Fibroblast of pulmonary artery (primary cell): ENCODE measurements at regions not wholly inside any gene's neighbourhood (a gene's known extent, or its start where the extent isn't known, plus 50 kb on each side); places are given as distances from the start of the nearest gene placed in this dataset.

Source experiments
- DNase-seq: peaks from one replicate; pipeline ENCODE4 v3.0.0-alpha.2; 2010; ENCODE audit warnings: low read depth
- H3K4me3 ChIP-seq: replicated peaks from 2 replicates; pipeline ENCODE4 v1.5.1; 2011; ENCODE audit warnings: low read depth, mild to moderate bottlenecking, control low read depth, low read length, moderate library complexity
- TF ChIP-seq, protein P1 (sequence below): IDR thresholded peaks from 2 replicates; pipeline ENCODE4 v1.5.1; 2011; ENCODE audit warnings: mild to moderate bottlenecking, control low read depth, low read length, inconsistent platforms; ENCODE audit errors: missing control alignments

DNA sequence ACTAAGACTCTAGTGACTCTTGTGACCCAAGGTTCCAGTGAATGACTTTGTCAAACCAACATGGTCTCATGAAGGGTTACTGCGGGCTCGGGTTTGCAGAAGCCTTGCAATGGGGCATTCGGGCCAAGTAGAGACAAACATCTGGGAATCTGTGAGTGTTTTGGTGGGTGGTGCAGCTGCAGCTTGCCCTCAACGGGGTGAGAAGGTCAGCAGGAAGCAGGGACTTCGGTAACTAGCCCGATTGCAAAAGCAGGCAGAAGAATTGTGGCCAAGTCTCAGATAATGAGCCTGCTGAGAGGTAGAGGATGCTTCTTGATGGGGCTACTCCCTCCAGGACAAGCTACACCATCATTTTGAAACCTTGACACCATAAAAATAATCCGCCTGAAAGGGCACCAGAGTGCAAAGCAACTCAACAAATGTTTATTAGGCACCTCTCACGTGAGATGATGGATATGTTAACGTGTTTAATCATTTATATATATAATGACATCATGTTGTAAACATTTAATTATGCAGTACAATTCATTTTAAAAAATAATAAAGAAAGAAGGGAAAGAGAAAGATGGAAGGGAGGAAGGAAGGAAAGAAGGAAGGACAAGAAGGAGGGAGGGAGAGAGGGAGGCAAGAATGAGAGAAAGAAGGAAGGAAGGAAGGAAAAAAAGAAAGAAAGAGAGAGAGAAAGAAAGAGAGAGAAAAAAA, 263.9 kb upstream of the IGF1R start:
- no peak for DNase-seq
- no peak overlapping the region for H3K4me3 ChIP-seq
- TF ChIP-seq, protein P1, sequence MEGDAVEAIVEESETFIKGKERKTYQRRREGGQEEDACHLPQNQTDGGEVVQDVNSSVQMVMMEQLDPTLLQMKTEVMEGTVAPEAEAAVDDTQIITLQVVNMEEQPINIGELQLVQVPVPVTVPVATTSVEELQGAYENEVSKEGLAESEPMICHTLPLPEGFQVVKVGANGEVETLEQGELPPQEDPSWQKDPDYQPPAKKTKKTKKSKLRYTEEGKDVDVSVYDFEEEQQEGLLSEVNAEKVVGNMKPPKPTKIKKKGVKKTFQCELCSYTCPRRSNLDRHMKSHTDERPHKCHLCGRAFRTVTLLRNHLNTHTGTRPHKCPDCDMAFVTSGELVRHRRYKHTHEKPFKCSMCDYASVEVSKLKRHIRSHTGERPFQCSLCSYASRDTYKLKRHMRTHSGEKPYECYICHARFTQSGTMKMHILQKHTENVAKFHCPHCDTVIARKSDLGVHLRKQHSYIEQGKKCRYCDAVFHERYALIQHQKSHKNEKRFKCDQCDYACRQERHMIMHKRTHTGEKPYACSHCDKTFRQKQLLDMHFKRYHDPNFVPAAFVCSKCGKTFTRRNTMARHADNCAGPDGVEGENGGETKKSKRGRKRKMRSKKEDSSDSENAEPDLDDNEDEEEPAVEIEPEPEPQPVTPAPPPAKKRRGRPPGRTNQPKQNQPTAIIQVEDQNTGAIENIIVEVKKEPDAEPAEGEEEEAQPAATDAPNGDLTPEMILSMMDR, result no peak

GRCh38 chr15:98385752-98386381, 262.5 kb upstream of the IGF1R start:
- TF ChIP-seq, protein P1, result no peak
- DNase-seq, result no peak
- no peak overlapping the region for H3K4me3 ChIP-seq

GRCh38 chr15:98386561-98386960, 261.8 kb upstream of the IGF1R start:
- DNase-seq, result no peak
- TF ChIP-seq, protein P1, result no peak
- no peak overlapping the region for H3K4me3 ChIP-seq

- TF ChIP-seq, protein P1, result no peak
- DNase-seq, result no peak
- no peak overlapping the region for H3K4me3 ChIP-seq
Observed at GRCh38 chr15:98387866-98388265, 260.5 kb upstream of the IGF1R start.

DNA sequence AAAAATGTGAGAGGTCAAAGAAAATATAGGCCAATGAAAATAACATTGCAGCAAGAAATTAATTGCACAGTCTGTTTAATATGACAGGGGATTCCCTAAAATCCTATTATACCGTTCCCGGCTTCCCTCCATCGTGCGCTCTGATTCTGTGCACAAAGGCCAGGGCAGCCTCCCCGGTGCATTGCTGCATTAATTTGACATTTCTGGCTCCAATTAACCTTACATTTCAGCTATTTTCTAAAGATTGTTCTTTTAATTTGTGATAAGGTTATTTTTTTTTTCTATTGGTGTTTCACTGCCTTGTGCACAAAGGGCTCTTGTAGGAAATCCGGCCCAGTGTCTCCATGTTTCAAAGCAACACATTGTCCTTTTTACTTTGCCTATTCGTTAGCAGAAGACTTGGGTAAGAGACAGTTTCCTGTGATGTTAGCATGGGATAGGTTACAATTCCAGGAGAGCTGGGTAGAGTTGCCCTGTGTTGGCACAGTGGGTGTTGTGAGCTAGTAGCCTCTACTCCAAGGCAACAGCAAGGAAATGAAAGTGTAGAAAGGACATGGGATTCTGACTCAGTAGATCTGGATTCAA, 257.3 kb upstream of the IGF1R start:
- no peak overlapping the region for H3K4me3 ChIP-seq
- TF ChIP-seq, protein P1, result no peak
- no peak for DNase-seq

GRCh38 chr15:98391568-98391967, 256.8 kb upstream of the IGF1R start:
- no peak overlapping the region for H3K4me3 ChIP-seq
- TF ChIP-seq, protein P1, result no peak
- no peak for DNase-seq
